ENCODE measurements at regions not wholly inside any gene's neighbourhood (a gene's known extent, or its start where the extent isn't known, plus 50 kb on each side); places are given as distances from the start of the nearest gene placed in this dataset.
"Not testable (repeated sequence)": the region's sequence is repeated elsewhere in the genome, so short reads cannot be mapped to it uniquely, and the experiment has no call there.

GRCh38 chr9:33690143-33690933 is 105.0 kb upstream of the PRSS3 start:
- DNase-seq (ENCODE audit: low read depth in 2 of 2), result no peak

GRCh38 chr9:33695299-33695698 is 100.1 kb upstream of the PRSS3 start:
- no peak for DNase-seq (ENCODE audit: low read depth in 2 of 2)

GRCh38 chr9:33695856-33696255 is 99.5 kb upstream of the PRSS3 start:
- DNase-seq (ENCODE audit: low read depth in 2 of 2), result no peak

- no peak for DNase-seq (ENCODE audit: low read depth in 2 of 2)
Observed at GRCh38 chr9:33697171-33697570, 98.2 kb upstream of the PRSS3 start.

- no peak for DNase-seq (ENCODE audit: low read depth in 2 of 2)
Observed at GRCh38 chr9:33698267-33698666, 97.1 kb upstream of the PRSS3 start.

GRCh38 chr9:33700940-33701339 is 94.4 kb upstream of the PRSS3 start:
- DNase-seq (ENCODE audit: low read depth in 2 of 2), result not testable (repeated sequence)

GRCh38 chr9:33703430-33704102 is 91.8 kb upstream of the PRSS3 start:
- DNase-seq (ENCODE audit: low read depth in 2 of 2), result peak in 1 of 2 donors; percentile 7

- not testable (repeated sequence) for DNase-seq (ENCODE audit: low read depth in 2 of 2)
Observed at GRCh38 chr9:33705440-33705839, 89.9 kb upstream of the PRSS3 start.

- no peak for DNase-seq (ENCODE audit: low read depth in 2 of 2)
Observed at GRCh38 chr9:33708441-33708840, 86.9 kb upstream of the PRSS3 start.

- no peak for DNase-seq (ENCODE audit: low read depth in 2 of 2)
Observed at GRCh38 chr9:33709269-33709668, 86.1 kb upstream of the PRSS3 start.

GRCh38 chr9:33711418-33711817 is 83.9 kb upstream of the PRSS3 start:
- not testable (repeated sequence) for DNase-seq (ENCODE audit: low read depth in 2 of 2)

GRCh38 chr9:33714989-33715388 is 80.4 kb upstream of the PRSS3 start:
- no peak for DNase-seq (ENCODE audit: low read depth in 2 of 2)

- DNase-seq (ENCODE audit: low read depth in 2 of 2), result peak in 1 of 2 donors; percentile 63
Observed at GRCh38 chr9:33718987-33719386, 76.4 kb upstream of the PRSS3 start.

- DNase-seq (ENCODE audit: low read depth in 2 of 2), result peak in 1 of 2 donors; percentile 21
Observed at GRCh38 chr9:33719581-33720374, 75.6 kb upstream of the PRSS3 start.

GRCh38 chr9:33721674-33722358 is 73.5 kb upstream of the PRSS3 start:
- DNase-seq (ENCODE audit: low read depth in 2 of 2), result peak; percentile 61 to 82

GRCh38 chr9:33722359-33722675 is 73.0 kb upstream of the PRSS3 start:
- DNase-seq (ENCODE audit: low read depth in 2 of 2), result no peak

GRCh38 chr9:33728613-33729012 is 66.7 kb upstream of the PRSS3 start:
- no peak for DNase-seq (ENCODE audit: low read depth in 2 of 2)

GRCh38 chr9:33731142-33731541 is 64.2 kb upstream of the PRSS3 start:
- DNase-seq (ENCODE audit: low read depth in 2 of 2), result no peak

GRCh38 chr9:33731625-33732024 is 63.7 kb upstream of the PRSS3 start:
- no peak for DNase-seq (ENCODE audit: low read depth in 2 of 2)

GRCh38 chr9:33734247-33734940 is 61.0 kb upstream of the PRSS3 start:
- DNase-seq (ENCODE audit: low read depth in 2 of 2), result not testable (repeated sequence)
